HepG2 (cell line): ENCODE measurements at regions not wholly inside any gene's neighbourhood (a gene's known extent, or its start where the extent isn't known, plus 50 kb on each side); places are given as distances from the start of the nearest gene placed in this dataset.

Experiments used
- ATAC-seq: fragments of 200-7000 bp; cut with Tn5 transposase; 3 replicates; pipeline ENCODE4 v1.9.1; 2020; ENCODE audit warnings: mild to moderate bottlenecking, moderate library complexity
- BruUV-seq: library from RNA; stranded (reverse); fragments of 400-500 nt; replicated peaks from 2 replicates; lab custom pipeline; 2021; lab: Mats Ljungman, UMichigan
- CTCF ChIA-PET: fragments of 300-600 bp; formaldehyde crosslinking; extraction: SDS; loops from one replicate; lab custom pipeline; 2021; ENCODE audit warnings: low total read pairs, inconsistent platforms, low intra/inter-chr PET ratio; lab: Yijun Ruan, JAX
- POLR2A ChIA-PET: fragments of 350-600 bp; sonication (Branson Sonifier 250); formaldehyde crosslinking; loops from one replicate; lab custom pipeline; 2020; ENCODE audit warnings: antibody characterized with exemption, inconsistent platforms; lab: Yijun Ruan, JAX
- DNase-seq: peaks from one replicate; pipeline ENCODE4 v3.0.0-alpha.2; 2015; ENCODE audit warnings: low spot score
- FAIRE-seq: peaks from 3 replicates; lab custom pipeline; 2011; peaks lifted over from hg19 to GRCh38; lab: Jason Lieb, UNC
- H2AFZ ChIP-seq: one replicate; pipeline ENCODE4 v1.6.1; 2011; ENCODE audit warnings: low read length, inconsistent platforms
- H3K27ac ChIP-seq: fragments of 300-600 bp; 3 replicates; pipeline ENCODE4 v1.8.0; 2011; ENCODE audit warnings: mixed run types, mild to moderate bottlenecking, mixed read lengths, low read length, inconsistent platforms; ENCODE audit not compliant: insufficient read depth; ENCODE audit errors: extremely low read length
- H3K27me3 ChIP-seq, 2 experiments: fragments of 200-600 bp in 1 of 2; 2 replicates in 1 of 2; 3 replicates in 1 of 2; pipeline versions ENCODE4 v1.6.0 to v1.8.0; 2011; ENCODE audit warnings: low read length in 2 of 2, mild to moderate bottlenecking in 2 of 2, moderate library complexity in 2 of 2, inconsistent platforms in 1 of 2; ENCODE audit not compliant: insufficient read depth in 2 of 2, control insufficient read depth in 1 of 2
- H3K36me3 ChIP-seq, 2 experiments: fragments of 200-600 bp in 1 of 2; replicated peaks in 1 of 2; 2 replicates in 1 of 2; 3 replicates in 1 of 2; pipeline versions ENCODE4 v1.5.1 to v1.8.0; 2011; ENCODE audit warnings: low read length in 2 of 2, inconsistent platforms in 1 of 2; ENCODE audit not compliant: insufficient read depth in 2 of 2, control insufficient read depth in 1 of 2
- H3K4me1 ChIP-seq: 2 replicates; pipeline ENCODE4 v1.5.1; 2012; ENCODE audit warnings: low read length, inconsistent platforms; ENCODE audit not compliant: insufficient read depth
- H3K4me2 ChIP-seq: 2 replicates; pipeline ENCODE4 v1.6.0; 2011; ENCODE audit warnings: low read depth, low read length, inconsistent platforms
- H3K4me3 ChIP-seq, 3 experiments: fragments of 200-600 bp in 1 of 3; sonication (generic), shearing (Covaris generic) in 1 of 3; replicated peaks in 1 of 3; 2 replicates each; pipeline ENCODE4 v1.5.1; 2011 to 2016; ENCODE audit warnings: low read length in 3 of 3, inconsistent platforms in 2 of 3, low read depth in 2 of 3, mild to moderate bottlenecking in 2 of 3, control low read depth in 1 of 3, mixed read lengths in 1 of 3; ENCODE audit not compliant: insufficient read depth in 1 of 3
- H3K79me2 ChIP-seq: one replicate; pipeline ENCODE4 v1.6.1; 2011; ENCODE audit warnings: low read length, inconsistent platforms; ENCODE audit not compliant: insufficient read depth
- H3K9ac ChIP-seq: 2 replicates; pipeline ENCODE4 v1.6.0; 2011; ENCODE audit warnings: mild to moderate bottlenecking, low read depth, low read length, inconsistent platforms; ENCODE audit not compliant: insufficient read depth
- H3K9me3 ChIP-seq: 2 replicates; pipeline ENCODE4 v1.5.1; 2012; ENCODE audit warnings: mild to moderate bottlenecking, low read length
- H4K20me1 ChIP-seq: 2 replicates; pipeline ENCODE4 v1.6.0; 2011; ENCODE audit warnings: inconsistent platforms, mild to moderate bottlenecking, low read length, moderate library complexity; ENCODE audit not compliant: insufficient read depth
- AHR ChIP-seq: IDR thresholded peaks from 2 replicates; pipeline ENCODE4 v1.6.1; 2018; ENCODE audit warnings: missing genetic modification reagents, missing compliant biosample characterization
- DNMT3B ChIP-seq: conservative IDR thresholded peaks from 2 replicates; pipeline ENCODE4 v1.6.1; 2016; ENCODE audit warnings: missing biosample characterization, control low read depth
- E2F1 ChIP-seq: sonication (generic); formaldehyde crosslinking; IDR thresholded peaks from 2 replicates; pipeline ENCODE4 v1.5.0; 2020; ENCODE audit warnings: missing genetic modification reagents
- EZH2 ChIP-seq: conservative IDR thresholded peaks from 2 replicates; pipeline ENCODE4 v1.6.1; 2012; ENCODE audit warnings: mild to moderate bottlenecking, low read depth, low read length, moderate library complexity
- HOXA7 ChIP-seq: sonication (generic); formaldehyde crosslinking; IDR thresholded peaks from 2 replicates; pipeline ENCODE4 v1.8.1; 2022; ENCODE audit warnings: mild to moderate bottlenecking, missing genetic modification reagents, moderate library complexity
- IRF2 ChIP-seq: IDR thresholded peaks from 2 replicates; pipeline ENCODE4 v1.6.1; 2018; ENCODE audit warnings: missing genetic modification reagents, missing compliant biosample characterization
- KLF15 ChIP-seq: sonication (generic); formaldehyde crosslinking; IDR thresholded peaks from 2 replicates; pipeline ENCODE4 v1.8.1; 2023; ENCODE audit warnings: borderline replicate concordance, mild to moderate bottlenecking, inconsistent platforms, missing genetic modification reagents, mixed read lengths
- ONECUT2 ChIP-seq: sonication (generic); formaldehyde crosslinking; IDR thresholded peaks from 2 replicates; pipeline ENCODE4 v1.4.0; 2020; ENCODE audit warnings: missing genetic modification reagents
- RFXANK ChIP-seq: IDR thresholded peaks from 2 replicates; pipeline ENCODE4 v1.6.1; 2016
- ZFX ChIP-seq: sonication (generic); formaldehyde crosslinking; IDR thresholded peaks from 2 replicates; pipeline ENCODE4 v1.4.0; 2020; ENCODE audit warnings: mild to moderate bottlenecking, low read depth, missing genetic modification reagents, moderate library complexity
- ZNF296 ChIP-seq: sonication (generic); formaldehyde crosslinking; conservative IDR thresholded peaks from 2 replicates; pipeline ENCODE4 v1.5.0; 2020; ENCODE audit warnings: mild to moderate bottlenecking, missing genetic modification reagents
- ZNF460 ChIP-seq: sonication (generic); formaldehyde crosslinking; IDR thresholded peaks from 2 replicates; pipeline ENCODE4 v1.5.1; 2020; ENCODE audit warnings: missing genetic modification reagents, mild to moderate bottlenecking, borderline replicate concordance
- ZNF496 ChIP-seq: sonication (generic); formaldehyde crosslinking; IDR thresholded peaks from 2 replicates; pipeline ENCODE4 v1.8.1; 2023; ENCODE audit warnings: mild to moderate bottlenecking, moderate library complexity, missing genetic modification reagents; ENCODE audit not compliant: insufficient replicate concordance
- ZNF879 ChIP-seq: sonication (generic); formaldehyde crosslinking; IDR thresholded peaks from 2 replicates; pipeline ENCODE4 v1.8.1; 2023; ENCODE audit warnings: missing genetic modification reagents
- ZSCAN9 ChIP-seq: IDR thresholded peaks from 2 replicates; pipeline ENCODE4 v1.6.1; 2016; ENCODE audit warnings: borderline replicate concordance
- WGBS: methylation state at CpG from one replicate; pipeline ENCODE4 v1.1.6; 2017; ENCODE audit warnings: low lambda C conversion rate; 5-methylcytosine and 5-hydroxymethylcytosine counted together
- in situ Hi-C: cut with HindIII; loops from 2 replicates; pipeline ENCODE4 v1.10.0; 2017; ENCODE audit warnings: low pct_unique_long_range_greater_than_20kb; ENCODE audit not compliant: extremely low pct_ligation_motif_present
- intact Hi-C: fragments of 100-400 bp; cut with micrococcal nuclease; formaldehyde crosslinking; loops from one replicate; pipeline ENCODE4 v1.10.0; 2022; ENCODE audit not compliant: unreplicated experiment

GRCh38 chr2:180115675-180116074, 108.6 kb upstream of the CWC22 start:
- Histone ChIP-seq H3K4me1 (no peaks in the 10 kb centered on the region), H3K27me3 (no peaks in the 10 kb centered on the region), H3K9ac (no peak overlapping the region), H3K79me2 (no peaks in the 10 kb centered on the region), H3K4me2 (no peak overlapping the region), H3K36me3 (no peaks in the 10 kb centered on the region), H4K20me1 (no peaks in the 10 kb centered on the region), H3K4me3 (no peak overlapping the region), H2AFZ (no peak overlapping the region), H3K9me3 (no peaks in the 10 kb centered on the region), H3K27ac (no peak overlapping the region)
- FAIRE-seq (no peak), DNase-seq (no peak), ATAC-seq (no peak)
- no TSS peak for BruUV-seq
- TF ChIP-seq ZFX (CRISPR knock-in tag) (no peak), KLF15 (no peak), ONECUT2 (CRISPR knock-in tag) (no peak), ZNF296 (CRISPR knock-in tag) (no peak), E2F1 (CRISPR knock-in tag) (no peak), DNMT3B (no peak), IRF2 (CRISPR knock-in tag) (no peak), HOXA7 (CRISPR knock-in tag) (no peak), ZNF460 (CRISPR knock-in tag) (no peak), RFXANK (CRISPR knock-in tag) (no peak), EZH2 (no peak), ZNF879 (CRISPR knock-in tag) (no peak), ZSCAN9 (no peak), ZNF496 (CRISPR knock-in tag) (no peak), AHR (CRISPR knock-in tag) (no peak)
- WGBS = 0% methylated on average over 2 of the region's 2 CpGs
- ChIA-PET CTCF (no interaction called here), POLR2A (no interaction called here)
- intact Hi-C loops (no loop called here), in situ Hi-C loops (loop anchor here (25.0 kb wide), 1 partner anchor 1597 kb away; no protein-coding TSS in a partner anchor)
